Activated naive CD4-positive, alpha-beta T cell treated with anti-CD3 and anti-CD28 coated beads, Interleukin-2, amount 50 U/mL, for 24 hours (primary cell): ENCODE measurements at regions not wholly inside any gene's neighbourhood (a gene's known extent, or its start where the extent isn't known, plus 50 kb on each side); places are given as distances from the start of the nearest gene placed in this dataset.
A peak's percentile ranks its signal among the peaks of the same experiment; 100 is the strongest.

Source experiments
- H3K27ac Mint-ChIP-seq: one replicate; pipeline ENCODE4 v1.8.0; 2021; ENCODE audit warnings: mild to moderate bottlenecking, mixed read lengths
- H3K27me3 Mint-ChIP-seq: one replicate; pipeline ENCODE4 v1.8.0; 2021; ENCODE audit warnings: mixed read lengths
- H3K36me3 Mint-ChIP-seq: one replicate; pipeline ENCODE4 v1.8.0; 2021; ENCODE audit warnings: mixed read lengths
- H3K4me1 Mint-ChIP-seq: one replicate; pipeline ENCODE4 v1.8.0; 2021; ENCODE audit warnings: mixed read lengths
- H3K4me3 Mint-ChIP-seq: one replicate; pipeline ENCODE4 v1.8.0; 2021; ENCODE audit warnings: mild to moderate bottlenecking, mixed read lengths
- H3K9me3 Mint-ChIP-seq: one replicate; pipeline ENCODE4 v1.8.0; 2021; ENCODE audit warnings: mixed read lengths

DNA sequence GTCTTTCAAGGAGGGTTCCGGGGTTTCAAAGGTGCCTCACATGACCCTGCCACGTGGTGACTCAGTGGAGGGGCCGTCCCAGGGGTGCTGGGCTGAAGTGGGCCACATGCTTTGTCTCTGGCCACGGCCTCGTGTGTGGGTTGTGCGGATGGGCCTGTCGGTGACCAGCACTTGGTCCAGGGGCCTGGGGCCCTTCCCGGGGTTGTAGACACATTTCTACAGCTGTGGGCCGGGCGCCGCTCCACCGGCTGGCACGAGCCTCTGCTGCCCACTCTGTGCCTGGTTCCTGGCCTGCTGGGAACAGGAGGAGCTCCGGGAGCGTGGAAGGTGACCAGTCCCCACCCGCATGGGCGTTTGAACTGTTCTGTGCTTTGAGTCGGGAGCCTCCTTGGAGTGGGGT is 75.4 kb upstream of the TTC34 start:
- Mint-ChIP-seq H3K4me1 (no peaks in the 10 kb centered on the region), H3K27me3 (no peaks in the 10 kb centered on the region), H3K4me3 (no peak overlapping the region), H3K27ac (no peak overlapping the region), H3K36me3 (no peaks in the 10 kb centered on the region), H3K9me3 (no peaks in the 10 kb centered on the region)

DNA sequence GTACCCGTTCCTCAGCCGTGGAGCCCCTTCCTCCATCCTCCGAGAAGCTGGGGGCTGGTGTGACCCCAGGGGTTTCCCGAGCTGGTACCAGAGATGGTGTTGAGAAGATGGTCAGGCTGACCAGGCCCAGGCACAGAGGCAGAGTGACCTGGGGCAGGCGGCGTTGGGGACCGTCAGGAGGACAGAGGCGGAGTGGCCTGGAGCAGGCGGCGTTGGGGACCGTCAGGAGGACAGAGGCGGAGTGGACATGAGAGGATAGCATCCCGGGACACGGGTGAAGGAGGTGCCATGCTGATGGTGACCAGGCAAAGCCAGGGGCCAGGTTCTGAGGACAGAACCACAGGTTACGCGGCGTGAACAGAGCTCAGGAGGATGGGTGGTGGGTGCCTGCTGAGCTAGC is 75.9 kb upstream of the TTC34 start:
- Mint-ChIP-seq H3K4me3 (no peak overlapping the region), H3K36me3 (no peaks in the 10 kb centered on the region), H3K27me3 (no peaks in the 10 kb centered on the region), H3K4me1 (no peaks in the 10 kb centered on the region), H3K27ac (no peak overlapping the region), H3K9me3 (no peaks in the 10 kb centered on the region)

DNA sequence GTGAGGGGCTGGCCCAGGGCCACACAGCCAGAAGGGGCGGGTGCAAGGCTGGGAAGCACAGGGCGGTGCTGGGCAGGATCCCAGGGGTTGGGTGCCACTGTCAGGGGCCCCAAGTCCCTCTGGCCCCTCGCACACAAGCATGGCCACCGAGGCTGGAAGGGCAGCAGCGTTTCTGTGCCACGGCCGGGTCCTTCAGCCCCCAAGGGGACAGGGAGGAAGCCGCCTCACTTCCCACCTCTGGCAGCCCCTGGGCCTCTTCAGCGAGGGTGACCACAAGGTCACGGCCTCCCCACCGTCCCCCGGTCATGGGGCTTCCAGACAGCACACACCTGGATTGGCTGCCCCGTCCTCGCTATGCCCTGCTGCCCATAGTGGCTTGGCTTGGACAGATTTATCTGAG is 77.1 kb upstream of the TTC34 start:
- H3K27ac Mint-ChIP-seq = no peak overlapping the region
- no peaks in the 10 kb centered on the region for H3K4me1 Mint-ChIP-seq
- H3K27me3 Mint-ChIP-seq = no peaks in the 10 kb centered on the region
- H3K4me3 Mint-ChIP-seq = no peak overlapping the region
- no peaks in the 10 kb centered on the region for H3K36me3 Mint-ChIP-seq
- H3K9me3 Mint-ChIP-seq = no peaks in the 10 kb centered on the region

DNA sequence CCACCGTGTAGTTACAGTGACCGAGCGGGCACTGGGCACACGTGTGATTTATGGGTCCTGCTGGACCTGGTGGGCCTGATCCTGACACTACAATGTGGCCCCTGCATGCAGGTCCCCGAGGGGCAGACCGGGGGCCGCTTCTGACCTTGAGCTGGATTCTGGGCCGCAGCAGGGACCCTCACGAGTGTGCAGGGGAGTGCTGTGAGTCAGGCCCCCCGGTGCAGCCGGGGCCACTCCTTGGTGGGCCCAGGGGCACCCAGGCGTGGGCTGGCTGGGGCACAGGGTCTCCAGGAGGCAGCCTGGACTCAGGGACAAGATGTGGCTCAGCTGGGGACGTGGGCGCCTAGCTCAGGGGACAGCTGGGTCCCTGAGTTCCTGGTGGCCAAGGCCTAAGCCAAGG is 77.5 kb upstream of the TTC34 start:
- Mint-ChIP-seq H3K4me1 (no peaks in the 10 kb centered on the region), H3K27ac (no peak overlapping the region)

DNA sequence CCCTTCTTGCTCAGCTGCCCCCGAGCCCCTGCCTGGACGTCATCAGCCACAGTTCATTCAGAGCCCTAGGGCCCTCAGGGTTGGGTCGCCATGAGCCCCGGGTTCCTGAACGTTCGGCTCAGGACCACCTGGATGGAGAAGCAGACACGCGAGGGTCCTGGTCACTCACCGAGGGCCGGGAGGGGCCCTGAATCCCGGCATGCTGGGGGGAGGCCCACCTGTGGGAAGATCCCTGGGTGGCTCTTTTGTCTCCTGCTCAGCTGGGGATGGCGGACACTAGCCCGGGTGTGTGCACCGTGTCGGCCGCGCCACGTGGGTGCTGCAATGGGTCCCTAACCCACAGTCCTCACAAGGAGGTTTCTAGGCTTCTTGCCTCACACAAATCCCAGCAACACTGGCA is 78.1 kb upstream of the TTC34 start:
- Mint-ChIP-seq H3K27me3 (no peaks in the 10 kb centered on the region), H3K4me1 (no peaks in the 10 kb centered on the region), H3K36me3 (no peaks in the 10 kb centered on the region), H3K4me3 (no peak overlapping the region), H3K9me3 (no peaks in the 10 kb centered on the region), H3K27ac (no peak overlapping the region)

More for the DNA sequence above, 77.5 kb upstream of the TTC34 start:
- no peak overlapping the region for H3K4me3 Mint-ChIP-seq
- H3K36me3 Mint-ChIP-seq = no peaks in the 10 kb centered on the region
- H3K9me3 Mint-ChIP-seq = no peaks in the 10 kb centered on the region
- H3K27me3 Mint-ChIP-seq = no peaks in the 10 kb centered on the region

DNA sequence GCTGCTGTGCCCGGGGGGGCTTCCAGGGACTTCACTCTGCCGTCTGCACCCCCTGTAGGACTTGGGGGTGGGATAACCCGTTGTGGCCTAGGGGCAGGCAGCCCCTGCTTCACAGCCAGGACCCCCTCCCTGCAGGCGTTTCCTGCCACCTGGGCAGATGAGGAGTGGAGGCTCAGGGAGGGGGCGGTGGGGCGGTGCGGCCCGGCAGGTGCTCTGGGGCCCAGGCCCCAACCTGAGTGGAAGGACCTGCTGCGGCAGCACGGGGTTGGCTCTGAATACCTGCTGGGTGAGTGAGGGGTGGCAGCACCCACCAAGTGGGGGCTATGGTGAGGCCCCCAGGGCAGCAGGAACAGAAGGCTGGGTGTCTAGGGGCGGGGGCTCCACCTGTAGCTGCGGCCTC is 78.6 kb upstream of the TTC34 start:
- Mint-ChIP-seq H3K4me1 (no peaks in the 10 kb centered on the region), H3K27me3 (no peaks in the 10 kb centered on the region), H3K27ac (no peak overlapping the region), H3K9me3 (no peaks in the 10 kb centered on the region), H3K4me3 (no peak overlapping the region), H3K36me3 (no peaks in the 10 kb centered on the region)

DNA sequence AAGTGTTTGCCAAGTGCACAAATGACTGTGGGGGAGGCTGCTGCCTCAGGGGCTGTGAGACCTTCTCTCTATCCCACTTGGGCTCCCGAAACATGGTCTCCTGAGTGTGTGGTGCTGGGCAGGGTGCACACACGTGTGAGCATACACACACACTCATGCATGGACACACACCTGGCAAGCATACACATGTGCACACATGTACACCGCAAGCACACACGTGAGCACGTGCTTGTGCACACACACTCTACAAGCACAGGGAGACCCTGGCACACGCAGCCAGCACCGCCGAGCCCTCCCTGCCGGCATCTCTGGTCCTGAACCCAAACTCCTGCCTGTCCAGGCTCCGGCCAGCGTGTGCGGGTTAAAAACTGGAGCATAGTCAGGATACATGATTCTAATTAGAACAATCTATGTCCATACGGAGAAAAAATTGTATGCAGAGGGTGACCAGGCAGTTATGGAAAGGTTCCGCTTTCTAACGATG is 79.4 kb upstream of the TTC34 start:
- Mint-ChIP-seq H3K4me1 (no peaks in the 10 kb centered on the region), H3K27me3 (no peaks in the 10 kb centered on the region), H3K4me3 (no peak overlapping the region), H3K9me3 (no peaks in the 10 kb centered on the region), H3K36me3 (no peaks in the 10 kb centered on the region), H3K27ac (no peak overlapping the region)

DNA sequence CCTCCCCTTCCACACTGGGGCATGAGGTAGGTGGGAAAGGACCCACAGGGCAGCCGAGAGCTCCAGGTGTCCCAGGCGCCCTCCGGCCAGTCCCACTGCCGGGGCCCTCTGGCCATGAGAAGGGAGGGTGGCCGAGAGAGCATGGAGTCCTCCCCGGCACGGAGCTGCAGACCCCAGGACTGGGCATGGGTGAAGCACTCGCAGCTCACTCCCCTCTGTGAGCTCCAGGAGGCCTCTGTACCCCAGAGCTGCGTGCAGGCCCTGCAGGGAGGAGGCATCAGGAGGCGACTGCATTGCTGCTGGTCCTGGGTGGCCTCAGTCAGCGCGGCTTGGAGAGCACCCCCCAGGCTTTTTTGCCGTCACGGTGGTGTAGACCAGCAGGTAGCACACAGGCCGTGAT is 80.1 kb upstream of the TTC34 start:
- Mint-ChIP-seq H3K9me3 (no peaks in the 10 kb centered on the region), H3K4me1 (no peaks in the 10 kb centered on the region), H3K27me3 (no peaks in the 10 kb centered on the region), H3K4me3 (no peak overlapping the region), H3K36me3 (no peaks in the 10 kb centered on the region), H3K27ac (no peak overlapping the region)

DNA sequence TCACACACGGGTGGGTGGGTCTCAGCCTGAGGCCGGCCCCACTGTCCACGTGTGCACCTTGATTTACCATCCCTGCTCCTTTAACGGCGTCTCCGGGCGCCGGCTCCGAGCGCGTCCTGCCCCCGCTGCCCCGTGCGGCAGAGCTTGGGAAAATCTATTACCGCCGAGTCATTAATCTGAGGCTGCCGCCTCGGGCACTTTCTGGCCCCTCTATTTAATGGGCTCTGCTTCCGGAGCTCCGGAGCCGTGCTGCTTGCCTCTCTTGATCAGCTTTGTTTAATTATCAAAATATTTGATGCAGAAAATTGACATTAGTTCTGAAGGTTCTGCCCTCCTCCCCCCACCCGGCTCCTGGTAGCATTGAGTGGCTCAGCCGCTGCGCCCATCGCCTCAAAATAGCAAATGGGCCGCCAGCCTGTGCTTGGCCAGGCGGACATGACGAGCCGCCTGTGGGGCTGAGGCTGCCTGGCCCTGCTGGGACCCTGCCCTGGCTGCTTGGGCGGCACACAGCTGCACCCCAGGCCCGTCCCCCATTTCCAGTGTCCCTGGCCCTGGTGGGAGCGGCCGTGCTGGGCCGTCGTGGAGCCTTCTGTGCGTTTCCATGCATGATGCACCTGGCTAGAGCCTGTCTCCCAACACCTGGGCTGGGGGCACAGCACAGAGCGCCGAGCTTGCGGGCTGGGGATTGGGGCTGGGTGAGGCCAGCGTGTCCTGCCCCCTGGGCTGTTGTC is 81.6 kb upstream of the TTC34 start:
- no peaks in the 10 kb centered on the region for H3K27me3 Mint-ChIP-seq
- no peak overlapping the region for H3K27ac Mint-ChIP-seq
- no peaks in the 10 kb centered on the region for H3K36me3 Mint-ChIP-seq
- H3K4me1 Mint-ChIP-seq = no peaks in the 10 kb centered on the region
- no peak overlapping the region for H3K4me3 Mint-ChIP-seq
- no peaks in the 10 kb centered on the region for H3K9me3 Mint-ChIP-seq

DNA sequence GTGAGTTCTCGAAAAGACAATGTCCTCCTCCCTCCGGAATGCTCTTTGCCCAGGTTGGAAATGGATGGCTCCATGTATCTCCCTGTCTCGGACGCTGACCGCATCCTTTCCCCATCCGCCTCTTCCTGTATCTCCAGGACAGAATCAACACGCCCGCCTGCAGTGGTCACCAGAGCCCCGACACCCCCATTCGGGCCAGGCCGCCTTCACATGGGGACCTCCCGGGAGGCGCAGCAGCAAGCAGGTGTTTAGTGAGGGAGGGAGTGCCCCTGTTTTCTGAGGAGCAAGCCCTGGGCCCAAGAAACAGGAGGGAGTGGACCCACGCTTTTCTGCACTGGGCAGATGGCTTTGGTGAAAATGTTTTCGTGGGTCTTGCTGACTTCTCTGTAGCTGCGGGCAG is 83.5 kb upstream of the TTC34 start:
- Mint-ChIP-seq H3K27ac (no peak overlapping the region), H3K27me3 (no peaks in the 10 kb centered on the region), H3K4me3 (no peak overlapping the region), H3K36me3 (no peaks in the 10 kb centered on the region), H3K9me3 (no peaks in the 10 kb centered on the region), H3K4me1 (no peaks in the 10 kb centered on the region)

DNA sequence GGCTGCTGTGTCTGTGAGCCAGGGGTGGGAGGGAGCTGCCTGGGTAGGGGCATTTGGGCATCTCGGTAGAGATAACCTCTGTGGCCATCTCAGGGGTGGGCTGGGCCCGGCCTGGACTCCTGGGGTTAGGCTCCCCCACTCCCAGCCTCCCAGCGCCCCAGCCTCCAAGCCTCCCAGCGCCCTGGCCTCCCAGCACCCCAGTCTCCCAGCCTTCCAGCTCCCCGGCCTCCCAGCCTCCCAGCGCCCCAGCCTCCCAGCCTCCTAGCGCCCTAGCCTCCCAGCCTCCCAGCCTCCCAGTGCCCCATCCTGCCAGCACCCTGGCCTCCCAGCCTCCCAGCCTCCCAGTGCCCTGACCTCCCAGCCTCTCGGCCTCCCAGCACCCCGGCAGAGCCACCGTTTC is 85.1 kb upstream of the TTC34 start:
- no peaks in the 10 kb centered on the region for H3K36me3 Mint-ChIP-seq
- H3K27ac Mint-ChIP-seq = peak overlapping the region; percentile 2
- H3K9me3 Mint-ChIP-seq = no peaks in the 10 kb centered on the region
- no peaks in the 10 kb centered on the region for H3K4me1 Mint-ChIP-seq
- H3K4me3 Mint-ChIP-seq = no peak overlapping the region
- no peaks in the 10 kb centered on the region for H3K27me3 Mint-ChIP-seq

DNA sequence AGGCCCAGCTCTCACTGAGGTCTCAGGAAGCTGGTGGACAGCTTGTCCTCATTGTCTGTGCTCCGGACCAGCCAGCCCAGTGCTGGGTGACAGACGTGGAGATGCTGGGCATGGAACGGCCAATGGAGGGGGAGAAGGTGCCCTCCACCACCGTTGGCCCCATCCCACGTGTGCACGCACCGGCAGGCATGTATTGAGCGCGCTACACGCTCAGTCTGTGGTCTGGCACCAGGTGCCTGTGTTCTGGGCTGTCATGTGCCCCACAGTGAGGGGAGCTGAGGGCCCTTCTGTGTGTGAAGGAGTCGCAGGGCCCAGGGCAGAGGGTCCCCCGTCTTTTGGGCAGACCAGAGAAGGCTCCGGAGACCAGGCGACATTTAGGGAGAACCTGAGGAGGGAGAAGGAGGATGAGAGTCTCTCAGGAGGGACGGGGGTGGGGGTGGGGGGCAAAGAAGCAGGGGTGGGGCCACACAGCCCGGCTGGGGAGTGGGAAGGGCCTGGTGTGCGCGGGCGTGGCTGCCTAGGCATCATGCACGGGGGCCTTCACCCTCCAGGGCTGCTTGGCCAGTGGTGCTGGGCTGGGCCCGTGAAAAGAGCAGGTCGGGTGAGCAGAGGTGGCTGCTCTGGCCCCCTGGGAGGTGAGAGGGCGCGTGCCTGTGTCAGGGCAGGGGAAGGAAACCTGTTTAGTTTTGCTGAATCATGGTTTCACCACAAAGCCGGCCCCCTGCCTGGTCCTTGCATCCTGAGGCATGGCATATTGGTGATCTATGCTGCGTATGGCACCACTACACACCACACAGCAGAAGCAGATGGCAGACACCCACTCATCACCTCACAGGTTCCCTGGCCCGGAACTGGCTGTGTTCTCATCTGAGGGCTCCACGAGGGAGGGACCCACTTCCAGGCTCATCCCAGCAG is 86.7 kb upstream of the TTC34 start:
- no peaks in the 10 kb centered on the region for H3K36me3 Mint-ChIP-seq
- H3K4me1 Mint-ChIP-seq = no peaks in the 10 kb centered on the region
- no peak overlapping the region for H3K4me3 Mint-ChIP-seq
- H3K27ac Mint-ChIP-seq = no peak overlapping the region
- H3K27me3 Mint-ChIP-seq = no peaks in the 10 kb centered on the region
- H3K9me3 Mint-ChIP-seq = no peaks in the 10 kb centered on the region

DNA sequence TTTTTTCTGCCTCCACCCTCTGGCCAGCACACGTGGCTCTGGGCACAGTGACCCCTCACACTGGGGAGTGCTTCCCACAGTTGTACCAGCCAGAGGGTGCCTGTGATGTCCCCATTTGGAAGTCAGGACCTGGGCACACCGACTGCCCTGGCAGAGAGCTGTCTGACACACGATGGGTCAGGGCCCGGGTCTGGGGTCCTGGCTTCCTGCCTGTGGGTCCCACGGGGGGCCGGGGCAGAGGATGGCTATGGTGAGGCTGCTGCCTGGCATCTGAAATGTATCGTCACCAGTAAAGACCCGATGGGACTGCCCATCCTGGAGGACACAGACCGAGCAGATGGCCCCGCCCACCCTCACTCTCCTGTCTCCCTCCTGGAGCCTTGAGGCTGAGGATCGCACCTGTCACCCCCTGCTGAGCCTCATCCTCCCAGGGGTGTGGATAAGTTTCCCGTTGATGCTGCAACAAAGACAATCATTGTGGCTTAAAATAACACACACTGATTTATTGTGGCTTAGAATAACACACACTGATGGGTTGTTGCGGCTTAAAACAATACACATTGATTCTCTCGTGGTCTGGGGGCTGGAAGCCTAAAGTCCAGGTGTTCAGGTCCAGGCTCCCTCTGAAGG is 88.8 kb upstream of the TTC34 start:
- Mint-ChIP-seq H3K4me3 (no peak overlapping the region), H3K4me1 (peaks cover 9% of the 10 kb centered on the region), H3K9me3 (no peaks in the 10 kb centered on the region), H3K27me3 (no peaks in the 10 kb centered on the region), H3K36me3 (no peaks in the 10 kb centered on the region), H3K27ac (no peak overlapping the region)

DNA sequence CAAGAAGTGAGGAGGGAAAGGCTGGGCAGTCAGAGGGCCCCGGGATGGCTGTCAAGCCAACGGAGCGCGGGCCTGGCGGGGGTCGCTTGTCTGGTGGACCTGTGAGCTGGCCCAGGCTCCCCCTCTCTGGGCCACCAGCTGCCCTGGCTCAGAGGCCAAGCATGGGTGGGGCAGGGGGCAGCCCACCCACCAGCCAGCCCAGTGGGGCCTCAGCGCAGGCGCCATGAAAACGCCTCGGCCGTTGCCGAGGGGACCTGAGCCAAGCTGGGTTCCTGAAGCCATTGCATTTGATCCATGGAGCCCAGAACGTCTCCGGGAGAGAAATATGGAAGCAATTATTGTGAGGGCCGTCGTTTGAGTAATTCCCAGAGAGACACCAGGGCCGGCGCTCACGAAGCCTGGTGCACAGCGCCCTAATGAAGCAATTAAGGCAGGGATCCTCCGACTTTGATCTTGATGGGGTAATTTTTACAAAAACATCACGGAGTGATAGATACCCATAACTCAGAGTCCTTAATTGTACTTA is 90.5 kb upstream of the TTC34 start:
- Mint-ChIP-seq H3K27ac (no peak overlapping the region), H3K36me3 (no peaks in the 10 kb centered on the region), H3K4me3 (no peak overlapping the region)

DNA sequence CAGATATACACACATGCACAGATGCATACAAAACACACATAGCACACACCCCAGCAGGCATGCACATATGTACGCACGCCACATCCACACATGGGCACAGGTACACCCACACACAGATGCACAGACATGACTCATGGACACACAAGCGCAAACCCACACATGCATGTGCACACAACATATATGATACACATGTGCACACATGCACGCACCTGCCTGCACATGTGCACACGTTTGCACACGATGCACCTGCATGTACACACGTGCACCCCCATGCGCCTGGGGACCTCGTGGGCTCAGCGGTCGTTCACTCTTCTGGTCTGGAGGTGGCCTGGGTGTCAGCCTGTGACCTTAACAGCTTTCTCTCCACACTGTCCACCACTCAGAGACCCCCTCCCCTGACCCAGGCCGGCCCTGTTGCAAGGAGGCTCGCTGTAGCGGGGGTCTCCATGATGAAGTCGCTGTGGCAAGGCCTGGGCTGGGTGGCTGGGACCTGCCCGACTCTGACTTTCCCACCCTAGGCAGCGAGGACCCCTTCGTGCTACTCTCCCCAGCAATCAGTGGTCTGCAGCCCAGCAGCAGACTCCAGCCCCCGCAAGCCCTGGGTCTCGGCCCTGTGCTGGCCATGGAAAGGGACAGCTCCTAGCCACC is 92.1 kb upstream of the TTC34 start:
- Mint-ChIP-seq H3K4me1 (peaks cover 11% of the 10 kb centered on the region), H3K27me3 (no peaks in the 10 kb centered on the region), H3K27ac (no peak overlapping the region), H3K9me3 (no peaks in the 10 kb centered on the region), H3K36me3 (no peaks in the 10 kb centered on the region), H3K4me3 (no peak overlapping the region)

More for the DNA sequence above, 90.5 kb upstream of the TTC34 start:
- H3K4me1 Mint-ChIP-seq = peaks cover 11% of the 10 kb centered on the region
- H3K9me3 Mint-ChIP-seq = no peaks in the 10 kb centered on the region
- no peaks in the 10 kb centered on the region for H3K27me3 Mint-ChIP-seq
